Keratinocyte (primary cell): ENCODE measurements at regions not wholly inside any gene's neighbourhood (a gene's known extent, or its start where the extent isn't known, plus 50 kb on each side); places are given as distances from the start of the nearest gene placed in this dataset.

Source experiments
- DNase-seq: peaks from one replicate; pipeline ENCODE4 v3.0.0-alpha.2; 2011; ENCODE audit warnings: low read depth, missing footprints, low spot score
- FAIRE-seq: peaks from 2 replicates; lab custom pipeline; 2011; peaks lifted over from hg19 to GRCh38; lab: Jason Lieb, UNC
- H2AFZ ChIP-seq: 2 replicates; pipeline ENCODE4 v1.6.0; 2012; ENCODE audit warnings: low read length, control low read depth, inconsistent platforms; ENCODE audit not compliant: control insufficient read depth
- H3K27ac ChIP-seq: 2 replicates; pipeline ENCODE4 v1.5.1; 2011; ENCODE audit warnings: low read length; ENCODE audit not compliant: control insufficient read depth, insufficient read depth
- H3K27me3 ChIP-seq: 3 replicates; pipeline ENCODE4 v1.6.0; 2011; ENCODE audit warnings: low read length; ENCODE audit not compliant: control insufficient read depth, insufficient read depth; ENCODE audit errors: extremely low read depth
- H3K36me3 ChIP-seq, 2 experiments: 2 replicates in 1 of 2; 3 replicates in 1 of 2; pipeline ENCODE4 v1.5.1; 2011; ENCODE audit warnings: low read length in 2 of 2, mild to moderate bottlenecking in 1 of 2; ENCODE audit not compliant: control insufficient read depth in 2 of 2, insufficient read depth in 2 of 2; ENCODE audit errors: extremely low read depth in 1 of 2
- H3K4me1 ChIP-seq: 3 replicates; pipeline ENCODE4 v1.5.1; 2011; ENCODE audit warnings: low read length; ENCODE audit not compliant: control insufficient read depth, insufficient read depth; ENCODE audit errors: extremely low read depth
- H3K4me2 ChIP-seq: 3 replicates; pipeline ENCODE4 v1.6.0; 2011; ENCODE audit warnings: low read depth, low read length; ENCODE audit not compliant: control insufficient read depth, insufficient read depth; ENCODE audit errors: extremely low read depth
- H3K4me3 ChIP-seq, 3 experiments: fragments of 200-600 bp in 1 of 3; sonication (generic) in 1 of 3; 2 replicates in 2 of 3; 3 replicates in 1 of 3; pipeline ENCODE4 v1.5.1; 2011 to 2016; ENCODE audit warnings: low read length in 3 of 3, mild to moderate bottlenecking in 3 of 3, control low read depth in 2 of 3, inconsistent platforms in 1 of 3, low read depth in 1 of 3, mixed read lengths in 1 of 3, mixed run types in 1 of 3, moderate library complexity in 1 of 3; ENCODE audit not compliant: control insufficient read depth in 2 of 3, insufficient read depth in 2 of 3; ENCODE audit errors: extremely low read depth in 1 of 3
- H3K79me2 ChIP-seq: 2 replicates; pipeline ENCODE4 v1.6.0; 2012; ENCODE audit warnings: low read length; ENCODE audit not compliant: control insufficient read depth, insufficient read depth
- H3K9ac ChIP-seq: 3 replicates; pipeline ENCODE4 v1.6.0; 2011; ENCODE audit warnings: low read length; ENCODE audit not compliant: control insufficient read depth, insufficient read depth; ENCODE audit errors: extremely low read depth
- H3K9me1 ChIP-seq: 3 replicates; pipeline ENCODE4 v1.6.0; 2011; ENCODE audit warnings: low read length; ENCODE audit not compliant: control insufficient read depth, insufficient read depth; ENCODE audit errors: extremely low read depth
- H3K9me3 ChIP-seq: 2 replicates; pipeline ENCODE4 v1.5.1; 2012; ENCODE audit warnings: low read depth, low read length; ENCODE audit not compliant: control insufficient read depth
- H4K20me1 ChIP-seq: 3 replicates; pipeline ENCODE4 v1.6.0; 2011; ENCODE audit warnings: low read length; ENCODE audit not compliant: control insufficient read depth, insufficient read depth; ENCODE audit errors: extremely low read depth
- EZH2 ChIP-seq: IDR thresholded peaks from one replicate; pipeline ENCODE4 v1.6.1; 2012; ENCODE audit warnings: inconsistent platforms, mild to moderate bottlenecking, low read length, moderate library complexity
- dilution Hi-C: fragments of 300-500 bp; cut with MboI; formaldehyde crosslinking; loops from one replicate; pipeline ENCODE4 v1.7.0; 2020; ENCODE audit warnings: low sequenced_read_pairs; ENCODE audit not compliant: extremely low pct_ligation_motif_present
- TF ChIP-seq, protein P1 (sequence below), 3 experiments: IDR thresholded peaks in 1 of 3; conservative IDR thresholded peaks in 1 of 3; optimal IDR thresholded peaks in 1 of 3; 2 replicates in 2 of 3; 3 replicates in 1 of 3; pipeline versions ENCODE3 to v1.5.1; 2011; ENCODE audit warnings: low read length in 3 of 3, mild to moderate bottlenecking in 3 of 3, moderate library complexity in 2 of 3, control low read depth in 1 of 3, inconsistent platforms in 1 of 3; ENCODE audit not compliant: insufficient read depth in 2 of 3; ENCODE audit errors: extremely low read depth in 1 of 3

DNA sequence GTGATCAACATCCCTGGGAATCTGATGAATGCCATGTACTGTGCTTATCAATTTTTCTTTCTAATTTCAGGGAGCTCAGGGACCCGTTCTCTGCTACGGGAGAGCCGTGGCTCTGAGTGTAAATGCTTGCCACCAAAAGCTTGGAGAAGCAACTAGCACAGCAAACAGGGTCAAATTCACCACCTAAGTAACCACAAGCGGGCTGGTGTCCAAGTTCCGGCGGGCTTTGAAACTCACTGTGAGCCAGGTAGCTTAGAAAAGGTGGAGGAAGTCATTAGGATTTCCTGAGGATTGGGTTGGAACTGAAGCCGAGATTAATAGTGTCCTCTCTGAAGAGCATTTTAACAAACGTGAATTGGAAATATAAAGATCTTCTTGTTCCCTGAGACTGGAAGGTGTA, 87.2 kb downstream of the CLDN34 start:
- dilution Hi-C loops = no loop called here
- Histone ChIP-seq H3K9ac (no peak overlapping the region), H3K4me1 (peaks cover 31% of the 10 kb centered on the region), H4K20me1 (no peaks in the 10 kb centered on the region), H3K4me3 (no peak overlapping the region), H3K4me2 (no peak overlapping the region), H3K27me3 (no peaks in the 10 kb centered on the region), H2AFZ (no peak overlapping the region), H3K79me2 (peaks cover 2% of the 10 kb centered on the region), H3K9me1 (no peaks in the 10 kb centered on the region), H3K9me3 (no peaks in the 10 kb centered on the region), H3K27ac (no peak overlapping the region), H3K36me3 (no peaks in the 10 kb centered on the region)
- DNase-seq (no peak), FAIRE-seq (no peak)
- TF ChIP-seq, protein P1, sequence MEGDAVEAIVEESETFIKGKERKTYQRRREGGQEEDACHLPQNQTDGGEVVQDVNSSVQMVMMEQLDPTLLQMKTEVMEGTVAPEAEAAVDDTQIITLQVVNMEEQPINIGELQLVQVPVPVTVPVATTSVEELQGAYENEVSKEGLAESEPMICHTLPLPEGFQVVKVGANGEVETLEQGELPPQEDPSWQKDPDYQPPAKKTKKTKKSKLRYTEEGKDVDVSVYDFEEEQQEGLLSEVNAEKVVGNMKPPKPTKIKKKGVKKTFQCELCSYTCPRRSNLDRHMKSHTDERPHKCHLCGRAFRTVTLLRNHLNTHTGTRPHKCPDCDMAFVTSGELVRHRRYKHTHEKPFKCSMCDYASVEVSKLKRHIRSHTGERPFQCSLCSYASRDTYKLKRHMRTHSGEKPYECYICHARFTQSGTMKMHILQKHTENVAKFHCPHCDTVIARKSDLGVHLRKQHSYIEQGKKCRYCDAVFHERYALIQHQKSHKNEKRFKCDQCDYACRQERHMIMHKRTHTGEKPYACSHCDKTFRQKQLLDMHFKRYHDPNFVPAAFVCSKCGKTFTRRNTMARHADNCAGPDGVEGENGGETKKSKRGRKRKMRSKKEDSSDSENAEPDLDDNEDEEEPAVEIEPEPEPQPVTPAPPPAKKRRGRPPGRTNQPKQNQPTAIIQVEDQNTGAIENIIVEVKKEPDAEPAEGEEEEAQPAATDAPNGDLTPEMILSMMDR (optimal IDR thresholded peaks at IDR 0.05 in 1 of 3, IDR thresholded peaks at IDR 0.05 in 1 of 3, conservative IDR thresholded peaks at IDR 0.05 in 1 of 3; ENCODE audit: extremely low read depth in 1 of 3, insufficient read depth in 2 of 3, low read length in 3 of 3) = no peak
- no peak for TF ChIP-seq EZH2

DNA sequence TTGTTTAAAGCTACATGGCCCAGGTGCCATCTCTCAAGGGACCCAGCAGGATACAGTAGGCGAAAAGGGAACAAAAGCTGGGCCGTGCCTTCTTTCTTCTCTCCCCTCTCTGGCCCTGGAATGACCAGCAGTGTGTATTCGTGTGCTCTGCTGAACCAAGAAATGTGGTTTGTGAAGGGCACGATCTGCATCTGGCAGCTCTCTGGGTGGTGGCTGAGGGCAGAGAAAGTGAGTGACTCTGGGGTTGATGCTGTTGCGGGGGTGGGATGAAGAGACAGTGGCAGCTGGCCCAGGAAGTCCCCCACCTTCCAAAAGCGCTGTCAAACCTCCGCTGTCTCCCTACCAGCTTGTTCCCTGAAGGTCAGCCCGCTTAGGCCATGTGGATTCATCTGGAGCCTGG, 88.3 kb downstream of the CLDN34 start:
- TF ChIP-seq, protein P1 (optimal IDR thresholded peaks at IDR 0.05 in 1 of 3, IDR thresholded peaks at IDR 0.05 in 1 of 3, conservative IDR thresholded peaks at IDR 0.05 in 1 of 3; ENCODE audit: extremely low read depth in 1 of 3, insufficient read depth in 2 of 3, low read length in 3 of 3) = no peak
- no peak for TF ChIP-seq EZH2
- no peak for FAIRE-seq
- dilution Hi-C loops = no loop called here
- Histone ChIP-seq H3K27me3 (no peaks in the 10 kb centered on the region), H4K20me1 (no peaks in the 10 kb centered on the region), H2AFZ (no peak overlapping the region), H3K27ac (no peak overlapping the region), H3K79me2 (peaks cover 2% of the 10 kb centered on the region), H3K9me3 (no peaks in the 10 kb centered on the region), H3K4me3 (no peak overlapping the region), H3K9ac (no peak overlapping the region), H3K9me1 (no peaks in the 10 kb centered on the region), H3K36me3 (no peaks in the 10 kb centered on the region), H3K4me2 (no peak overlapping the region), H3K4me1 (peaks cover 24% of the 10 kb centered on the region)
- no peak for DNase-seq
